PC-9 (cell line): ENCODE measurements at regions not wholly inside any gene's neighbourhood (a gene's known extent, or its start where the extent isn't known, plus 50 kb on each side); places are given as distances from the start of the nearest gene placed in this dataset.

Experiments
- BruUV-seq: library from RNA; stranded (reverse); fragments of 400-500 nt; replicated peaks from 2 replicates; lab custom pipeline; 2021; lab: Mats Ljungman, UMichigan
- CTCF ChIA-PET: fragments of 300-600 bp; sonication (Branson Sonifier 250); formaldehyde crosslinking; loops from one replicate; lab custom pipeline; 2022; ENCODE audit warnings: antibody characterized with exemption; lab: Charles Lee
- POLR2A ChIA-PET: fragments of 300-600 bp; sonication (Branson Sonifier 250); formaldehyde crosslinking; loops from one replicate; lab custom pipeline; 2022; ENCODE audit warnings: antibody characterized with exemption; ENCODE audit not compliant: unreplicated experiment; lab: Charles Lee
- DNase-seq, 2 experiments: peaks; one replicate each; pipeline versions ENCODE4 v3.0.0 to v3.0.0-alpha.2; 2015 to 2022; ENCODE audit warnings: mixed read lengths in 1 of 2
- H2AFZ ChIP-seq: fragments of 200-600 bp; sonication (generic); 2 replicates; pipeline ENCODE4 v1.8.1; 2017; ENCODE audit warnings: antibody characterized with exemption
- H3F3A ChIP-seq: fragments of 200-600 bp; sonication (generic); 2 replicates; pipeline ENCODE4 v1.8.1; 2017; ENCODE audit warnings: antibody characterized with exemption, mild to moderate bottlenecking, low read depth; ENCODE audit not compliant: insufficient read depth
- H3K27ac ChIP-seq: fragments of 200-600 bp; sonication (generic); 2 replicates; pipeline ENCODE4 v1.6.1; 2016; ENCODE audit warnings: mixed run types
- H3K27me3 ChIP-seq: fragments of 200-600 bp; sonication (generic); 2 replicates; pipeline ENCODE4 v1.6.1; 2016; ENCODE audit warnings: low read depth, mixed run types; ENCODE audit not compliant: insufficient read depth
- H3K36me3 ChIP-seq: fragments of 200-600 bp; sonication (generic); 2 replicates; pipeline ENCODE4 v1.6.1; 2016; ENCODE audit warnings: low read depth, mixed run types
- H3K4me1 ChIP-seq: fragments of 200-600 bp; sonication (generic); replicated peaks from 2 replicates; pipeline ENCODE4 v1.6.1; 2016; ENCODE audit warnings: mixed run types; ENCODE audit not compliant: insufficient read depth
- H3K4me2 ChIP-seq: fragments of 200-600 bp; sonication (generic); 2 replicates; pipeline ENCODE4 v1.6.1; 2017; ENCODE audit warnings: mixed run types
- H3K4me3 ChIP-seq: fragments of 200-600 bp; sonication (generic); 2 replicates; pipeline ENCODE4 v1.6.1; 2016; ENCODE audit warnings: mixed run types
- H3K79me2 ChIP-seq: fragments of 200-600 bp; sonication (generic); 2 replicates; pipeline ENCODE4 v1.6.1; 2017; ENCODE audit warnings: low read depth, mixed run types
- H3K9me2 ChIP-seq: fragments of 200-600 bp; sonication (generic); 2 replicates; pipeline ENCODE4 v1.8.1; 2017; ENCODE audit warnings: mild to moderate bottlenecking; ENCODE audit not compliant: insufficient read depth
- H3K9me3 ChIP-seq: fragments of 200-600 bp; sonication (generic); 2 replicates; pipeline ENCODE4 v1.8.1; 2016; ENCODE audit warnings: low read depth; ENCODE audit not compliant: insufficient read depth
- H4K20me1 ChIP-seq: fragments of 200-600 bp; sonication (generic); 2 replicates; pipeline ENCODE4 v1.8.1; 2017; ENCODE audit not compliant: insufficient read depth
- CTCF ChIP-seq: fragments of 200-600 bp; sonication (generic); conservative IDR thresholded peaks from 2 replicates; pipeline ENCODE4 v1.6.1; 2017; ENCODE audit warnings: mixed run types, antibody characterized with exemption, mild to moderate bottlenecking, moderate library complexity
- EZH2 ChIP-seq: fragments of 200-600 bp; sonication (generic); IDR thresholded peaks from 2 replicates; pipeline ENCODE4 v1.8.0; 2017; ENCODE audit warnings: antibody characterized with exemption, low read depth
- intact Hi-C: fragments of 100-400 bp; cut with micrococcal nuclease; formaldehyde crosslinking; loops from one replicate; pipeline ENCODE4 v1.10.0; 2022; ENCODE audit not compliant: unreplicated experiment

- ChIA-PET CTCF (no interaction called here), POLR2A (no interaction called here)
- no peaks in the 10 kb centered on the region for H4K20me1 ChIP-seq
- no peak for TF ChIP-seq CTCF
- TF ChIP-seq EZH2, result no peak
- no peaks in the 10 kb centered on the region for H3K36me3 ChIP-seq
- intact Hi-C loops, result no loop called here
- H3K79me2 ChIP-seq, result no peaks in the 10 kb centered on the region
- H2AFZ ChIP-seq, result no peak overlapping the region
- no TSS peak for BruUV-seq
- H3F3A ChIP-seq, result no peaks in the 10 kb centered on the region
- H3K27me3 ChIP-seq, result no peaks in the 10 kb centered on the region
- no peaks in the 10 kb centered on the region for H3K4me1 ChIP-seq
- no peaks in the 10 kb centered on the region for H3K9me2 ChIP-seq
- H3K4me3 ChIP-seq, result no peak overlapping the region
- H3K9me3 ChIP-seq, result no peaks in the 10 kb centered on the region; the same call in 1 of the 2 replicates
- no peak overlapping the region for H3K27ac ChIP-seq
- H3K4me2 ChIP-seq, result no peak overlapping the region
- no peak for DNase-seq
These were observed 369.1 kb downstream of the ZNF608 start for GRCh38 chr5:124377386-124377785.

- Histone ChIP-seq H3K9me2 (peaks cover 3% of the 10 kb centered on the region; the same call in 1 of the 2 replicates), H2AFZ (no peak overlapping the region), H3K4me2 (no peak overlapping the region), H4K20me1 (no peaks in the 10 kb centered on the region), H3K4me3 (no peak overlapping the region), H3K27me3 (no peaks in the 10 kb centered on the region), H3K27ac (no peak overlapping the region), H3K36me3 (no peaks in the 10 kb centered on the region), H3F3A (no peaks in the 10 kb centered on the region), H3K9me3 (no peaks in the 10 kb centered on the region; the same call in 1 of the 2 replicates), H3K79me2 (no peaks in the 10 kb centered on the region), H3K4me1 (no peaks in the 10 kb centered on the region)
- POLR2A ChIA-PET, result no interaction called here
- TF ChIP-seq CTCF (no peak), EZH2 (no peak)
- no TSS peak for BruUV-seq
- CTCF ChIA-PET, result no interaction called here
- intact Hi-C loops, result no loop called here
- no peak for DNase-seq
These were observed 372.6 kb downstream of the ZNF608 start for GRCh38 chr5:124373883-124374282.

GRCh38 chr5:124372457-124372856, 374.0 kb downstream of the ZNF608 start:
- CTCF ChIA-PET, result no interaction called here
- Histone ChIP-seq H3K79me2 (no peaks in the 10 kb centered on the region), H3F3A (no peaks in the 10 kb centered on the region), H3K4me2 (no peak overlapping the region), H3K9me3 (no peaks in the 10 kb centered on the region; the same call in 1 of the 2 replicates), H3K4me1 (no peaks in the 10 kb centered on the region), H3K36me3 (no peaks in the 10 kb centered on the region), H3K9me2 (peaks cover 8% of the 10 kb centered on the region; the same call in 1 of the 2 replicates), H4K20me1 (no peaks in the 10 kb centered on the region), H3K27me3 (no peaks in the 10 kb centered on the region), H3K4me3 (no peak overlapping the region), H2AFZ (no peak overlapping the region), H3K27ac (no peak overlapping the region)
- TF ChIP-seq CTCF (no peak), EZH2 (no peak)
- BruUV-seq, result no TSS peak
- intact Hi-C loops, result no loop called here
- DNase-seq, result no peak
- POLR2A ChIA-PET, result no interaction called here
